Upper lobe of right lung (tissue), 1 donor: ENCODE measurements at regions not wholly inside any gene's neighbourhood (a gene's known extent, or its start where the extent isn't known, plus 50 kb on each side); places are given as distances from the start of the nearest gene placed in this dataset.
"Not testable (repeated sequence)": the region's sequence is repeated elsewhere in the genome, so short reads cannot be mapped to it uniquely, and the experiment has no call there.

ENCODE experiments used
- ATAC-seq: fragments of 200-7000 bp; cut with Tn5 transposase; one replicate; pipeline ENCODE4 v1.9.1; 2020; ENCODE audit warnings: mild to moderate bottlenecking, moderate library complexity
- DNase-seq: peaks from one replicate; pipeline ENCODE4 v3.0.0-alpha.2; 2020
- H3K27ac ChIP-seq: fragments of 200-600 bp; one replicate; pipeline ENCODE4 v1.8.0; 2022
- H3K27me3 ChIP-seq: fragments of 200-600 bp; one replicate; pipeline ENCODE4 v1.8.0; 2022; ENCODE audit warnings: mild to moderate bottlenecking
- H3K36me3 ChIP-seq: fragments of 200-600 bp; one replicate; pipeline ENCODE4 v1.8.0; 2022
- H3K4me1 ChIP-seq: fragments of 200-600 bp; one replicate; pipeline ENCODE4 v1.8.0; 2022
- H3K4me3 ChIP-seq: fragments of 200-600 bp; one replicate; pipeline ENCODE4 v1.8.0; 2022; ENCODE audit warnings: mild to moderate bottlenecking
- H3K9me3 ChIP-seq: fragments of 200-600 bp; one replicate; pipeline ENCODE4 v1.8.0; 2022
- intact Hi-C: fragments of 100-400 bp; cut with DNase I; formaldehyde crosslinking; loops from one replicate; pipeline ENCODE4 v1.11.0; 2022
- TF ChIP-seq, protein P1 (sequence below): fragments of 200-600 bp; IDR thresholded peaks from one replicate; pipeline ENCODE4 v1.8.0; 2022; ENCODE audit warnings: antibody characterized with exemption
- donor health status: DM: no; HTN: yes; CAD: no; lungs with severe emphysema.

DNA sequence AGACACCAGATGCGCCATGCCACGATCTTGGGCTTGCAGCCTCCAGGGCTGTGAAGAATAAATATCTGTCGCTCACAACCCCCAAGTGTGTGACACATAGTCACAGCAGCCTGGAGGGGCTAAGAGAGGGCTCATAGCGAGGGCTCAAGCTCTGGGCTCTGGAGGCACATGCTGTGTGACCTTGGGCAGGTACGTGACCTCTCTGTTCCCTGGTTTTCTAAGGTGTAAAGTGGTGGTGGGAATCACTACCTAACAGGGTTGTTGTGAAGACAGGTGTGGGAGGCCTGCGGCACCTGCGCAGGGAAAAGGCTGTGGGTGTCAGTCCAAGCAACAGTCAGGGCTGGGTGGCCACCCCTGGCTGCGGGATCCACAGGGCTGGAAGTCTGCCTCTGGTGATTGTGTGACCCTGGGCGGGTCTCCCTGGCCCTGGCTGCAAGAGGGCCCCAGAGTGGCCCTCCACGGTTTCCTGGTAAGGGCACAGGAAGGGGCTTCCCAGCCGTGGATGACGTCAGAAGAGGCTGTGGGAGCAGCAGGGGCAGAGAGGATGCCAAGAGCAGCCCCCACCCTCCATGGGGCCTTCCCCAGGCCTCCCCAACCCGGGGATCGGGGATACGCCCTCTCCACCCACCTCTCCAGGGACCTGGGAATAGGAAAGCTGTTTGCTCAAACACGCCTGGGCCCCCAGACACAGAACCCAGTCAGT, 218.8 kb upstream of the SGCG start:
- no peak for DNase-seq
- no peaks in the 10 kb centered on the region for H3K4me1 ChIP-seq
- no peaks in the 10 kb centered on the region for H3K9me3 ChIP-seq
- H3K36me3 ChIP-seq = no peaks in the 10 kb centered on the region
- ATAC-seq = no peak
- no peak overlapping the region for H3K4me3 ChIP-seq
- H3K27ac ChIP-seq = no peak overlapping the region
- no peaks in the 10 kb centered on the region for H3K27me3 ChIP-seq
- intact Hi-C loops = no loop called here
- TF ChIP-seq, protein P1, sequence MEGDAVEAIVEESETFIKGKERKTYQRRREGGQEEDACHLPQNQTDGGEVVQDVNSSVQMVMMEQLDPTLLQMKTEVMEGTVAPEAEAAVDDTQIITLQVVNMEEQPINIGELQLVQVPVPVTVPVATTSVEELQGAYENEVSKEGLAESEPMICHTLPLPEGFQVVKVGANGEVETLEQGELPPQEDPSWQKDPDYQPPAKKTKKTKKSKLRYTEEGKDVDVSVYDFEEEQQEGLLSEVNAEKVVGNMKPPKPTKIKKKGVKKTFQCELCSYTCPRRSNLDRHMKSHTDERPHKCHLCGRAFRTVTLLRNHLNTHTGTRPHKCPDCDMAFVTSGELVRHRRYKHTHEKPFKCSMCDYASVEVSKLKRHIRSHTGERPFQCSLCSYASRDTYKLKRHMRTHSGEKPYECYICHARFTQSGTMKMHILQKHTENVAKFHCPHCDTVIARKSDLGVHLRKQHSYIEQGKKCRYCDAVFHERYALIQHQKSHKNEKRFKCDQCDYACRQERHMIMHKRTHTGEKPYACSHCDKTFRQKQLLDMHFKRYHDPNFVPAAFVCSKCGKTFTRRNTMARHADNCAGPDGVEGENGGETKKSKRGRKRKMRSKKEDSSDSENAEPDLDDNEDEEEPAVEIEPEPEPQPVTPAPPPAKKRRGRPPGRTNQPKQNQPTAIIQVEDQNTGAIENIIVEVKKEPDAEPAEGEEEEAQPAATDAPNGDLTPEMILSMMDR = no peak

DNA sequence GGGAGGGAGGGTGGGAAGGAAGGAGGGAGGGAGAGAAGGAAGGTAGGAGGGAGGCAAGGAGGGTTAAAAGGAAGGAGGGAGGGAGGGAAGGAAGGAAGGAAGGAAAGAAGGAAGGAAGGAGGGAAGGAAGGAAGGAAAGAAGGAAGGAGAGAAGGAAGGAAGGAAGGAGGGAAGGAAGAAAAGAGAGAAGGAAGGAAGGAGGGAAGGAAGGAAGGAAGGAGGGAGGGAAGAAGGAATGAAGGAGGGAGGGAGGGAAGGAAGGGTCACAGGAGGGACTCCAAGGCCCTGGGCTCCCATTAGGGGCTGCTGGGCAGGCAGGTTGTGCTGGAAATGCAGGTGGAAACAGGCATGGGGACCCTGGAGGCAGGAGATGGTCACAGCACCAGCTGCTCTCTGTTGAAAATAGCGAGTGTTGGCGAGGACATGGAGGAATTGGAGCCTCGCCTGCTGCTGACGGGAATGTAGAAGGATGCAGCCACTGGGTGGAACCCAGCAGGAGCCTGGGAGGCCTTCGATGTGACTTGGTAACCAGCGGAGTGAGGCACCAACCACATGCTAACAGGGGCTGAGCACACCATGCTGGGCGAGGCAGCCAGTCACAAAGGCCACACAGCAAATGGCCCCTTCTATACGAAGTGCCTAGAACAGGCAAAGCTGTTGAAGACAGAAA, 217.3 kb upstream of the SGCG start:
- H3K9me3 ChIP-seq, H3K27ac ChIP-seq, H3K4me1 ChIP-seq, H3K4me3 ChIP-seq, intact Hi-C loops, DNase-seq, ATAC-seq, H3K36me3 ChIP-seq, H3K27me3 ChIP-seq: not testable (repeated sequence)

DNA sequence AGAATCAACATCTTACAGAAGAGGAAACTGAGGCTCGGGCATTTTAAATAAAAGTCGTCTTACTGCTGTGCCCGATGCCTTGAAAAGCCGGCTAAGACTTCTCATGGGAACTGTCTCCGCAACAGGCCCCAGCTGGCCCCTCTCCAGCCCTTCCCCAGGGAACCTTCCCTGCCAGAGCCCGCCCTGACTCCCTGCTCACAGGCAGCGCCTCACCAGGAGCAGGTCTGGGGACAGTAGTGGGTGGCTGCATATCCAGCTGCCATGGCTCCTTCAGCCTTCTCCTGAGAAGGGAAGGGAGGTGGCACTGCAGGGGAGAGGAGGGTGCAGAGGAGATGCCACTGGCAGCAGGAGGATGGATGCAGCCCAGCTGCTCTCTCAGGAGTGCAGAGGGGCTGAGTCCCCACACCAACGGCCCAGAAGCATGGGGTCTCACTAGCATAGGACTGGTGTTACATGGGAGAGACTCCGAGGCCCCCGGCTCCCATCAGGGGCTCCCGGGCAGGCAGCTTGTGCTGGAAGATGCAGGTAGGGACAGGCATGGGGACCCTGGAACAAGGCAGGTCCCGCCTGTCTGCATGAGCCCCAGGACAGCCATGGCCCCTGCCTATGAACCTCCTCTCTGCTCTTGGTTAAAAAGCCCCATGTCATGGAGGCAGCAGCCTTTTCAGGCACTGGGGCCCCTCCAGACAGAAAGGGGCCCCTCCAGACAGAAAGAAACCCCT, 216.4 kb upstream of the SGCG start:
- ATAC-seq = no peak
- H3K36me3 ChIP-seq = no peaks in the 10 kb centered on the region
- no peak overlapping the region for H3K4me3 ChIP-seq
- intact Hi-C loops = no loop called here
- no peak for DNase-seq
- H3K4me1 ChIP-seq = no peaks in the 10 kb centered on the region
- TF ChIP-seq, protein P1 = no peak
- no peaks in the 10 kb centered on the region for H3K9me3 ChIP-seq
- H3K27ac ChIP-seq = no peak overlapping the region
- H3K27me3 ChIP-seq = no peaks in the 10 kb centered on the region

DNA sequence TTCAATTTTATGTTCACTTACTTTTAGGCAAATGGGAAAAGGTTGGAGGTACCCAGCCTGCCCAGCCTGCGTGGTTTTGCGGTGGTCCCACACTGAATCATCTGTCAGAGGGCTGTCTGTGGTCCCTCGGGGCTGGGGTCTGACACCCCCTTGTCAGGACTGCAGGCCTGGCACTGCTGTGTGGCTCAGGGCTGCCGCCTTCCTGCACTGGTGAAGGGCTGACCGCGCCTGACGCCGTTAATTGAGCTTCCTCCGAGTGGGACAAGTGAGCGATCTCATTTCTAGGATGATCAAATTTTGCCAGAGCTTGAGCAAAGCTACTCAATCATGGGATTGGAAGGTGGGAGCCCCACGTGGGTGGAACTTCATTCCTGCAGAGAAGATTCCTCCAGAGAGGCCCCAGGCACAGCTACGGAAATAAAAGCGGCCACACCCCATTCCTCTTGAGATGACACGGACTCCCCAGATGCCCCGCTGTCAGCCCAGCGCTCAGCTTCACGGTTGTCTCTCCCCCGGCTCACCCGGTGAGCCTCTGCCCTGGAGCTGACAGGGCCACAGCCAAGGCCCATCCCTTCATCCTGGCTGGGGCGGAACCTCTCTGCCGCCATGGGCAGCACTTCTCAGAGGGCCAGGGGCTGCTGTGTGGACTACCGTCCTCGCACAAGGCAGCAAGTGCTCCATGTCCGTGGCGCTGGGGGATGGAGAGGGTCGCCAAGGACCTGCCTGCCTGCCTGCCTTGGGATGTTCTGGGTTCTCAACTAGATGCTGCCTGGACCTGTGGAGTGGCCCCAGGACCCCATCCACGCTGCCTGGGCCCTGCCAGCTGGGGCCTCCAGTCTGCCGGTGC, 215.5 kb upstream of the SGCG start:
- H3K27me3 ChIP-seq, DNase-seq, ATAC-seq, H3K9me3 ChIP-seq, intact Hi-C loops, H3K36me3 ChIP-seq, H3K27ac ChIP-seq, H3K4me3 ChIP-seq, H3K4me1 ChIP-seq: not testable (repeated sequence)

DNA sequence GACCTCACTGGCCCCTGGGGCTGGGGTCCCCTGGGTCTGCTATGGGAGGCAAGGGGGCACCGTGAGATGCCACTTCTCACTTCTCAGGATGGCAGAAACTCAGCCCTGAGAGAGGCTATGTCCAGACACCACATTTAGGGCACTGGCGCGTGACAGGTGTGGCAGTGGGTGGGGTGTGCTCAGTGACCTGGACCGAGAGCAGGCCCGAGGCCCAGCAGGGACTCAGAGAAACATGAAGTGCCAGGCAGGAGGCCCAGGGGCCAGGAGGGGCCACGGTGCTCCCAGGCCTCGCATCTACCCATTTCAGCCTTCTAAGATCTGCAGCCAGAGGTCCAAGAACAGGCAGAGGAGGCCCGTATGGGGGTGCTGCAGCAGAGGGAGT, 214.9 kb upstream of the SGCG start:
- H3K9me3 ChIP-seq, intact Hi-C loops, H3K27ac ChIP-seq, ATAC-seq, DNase-seq, H3K36me3 ChIP-seq, H3K4me3 ChIP-seq, H3K4me1 ChIP-seq, H3K27me3 ChIP-seq: not testable (repeated sequence)

DNA sequence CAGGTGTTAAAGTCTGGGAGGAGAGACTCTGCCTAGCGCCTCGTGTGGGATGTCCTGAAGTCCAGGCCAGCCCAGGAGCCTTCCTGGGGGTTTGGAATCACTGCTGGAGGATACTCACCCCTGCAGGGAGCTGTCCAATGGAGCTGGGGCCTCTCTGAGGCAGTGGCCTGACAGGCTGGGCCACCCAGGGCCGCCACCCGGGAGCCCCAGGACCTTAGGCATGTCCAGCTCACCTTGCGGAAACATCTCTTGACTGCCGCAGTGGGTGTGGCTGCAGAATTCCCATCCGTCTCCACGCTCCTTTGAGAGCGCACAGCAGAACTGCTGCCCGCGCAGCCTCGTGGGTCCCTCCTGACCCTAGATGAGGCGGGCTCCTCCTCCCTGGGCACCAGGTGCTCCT, 214.0 kb upstream of the SGCG start:
- H3K9me3 ChIP-seq, H3K36me3 ChIP-seq, DNase-seq, H3K27me3 ChIP-seq, H3K4me3 ChIP-seq, H3K4me1 ChIP-seq, H3K27ac ChIP-seq, intact Hi-C loops, ATAC-seq: not testable (repeated sequence)

DNA sequence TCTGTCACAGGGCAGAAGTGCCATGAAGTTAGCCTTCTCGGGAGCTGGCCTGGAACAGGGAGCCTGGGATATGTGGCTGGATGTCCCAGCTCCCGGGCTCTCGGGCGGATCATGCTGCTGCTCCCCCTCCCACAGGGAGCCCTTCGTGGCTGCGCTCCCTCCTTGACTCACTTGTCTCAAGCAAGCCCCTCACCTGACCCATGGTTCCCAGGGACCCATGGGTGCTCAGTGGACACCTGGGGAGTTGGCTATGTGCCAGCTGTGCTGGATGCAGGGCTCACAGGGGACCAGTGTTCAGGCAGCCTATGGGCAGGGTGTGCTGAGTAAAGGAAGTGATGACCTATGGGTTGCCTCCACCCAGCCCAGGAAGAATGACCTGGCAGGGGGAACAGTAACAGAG, 213.1 kb upstream of the SGCG start:
- no peaks in the 10 kb centered on the region for H3K4me1 ChIP-seq
- H3K36me3 ChIP-seq = no peaks in the 10 kb centered on the region
- H3K9me3 ChIP-seq = no peaks in the 10 kb centered on the region
- intact Hi-C loops = no loop called here
- H3K4me3 ChIP-seq = no peak overlapping the region
- H3K27me3 ChIP-seq = no peaks in the 10 kb centered on the region
- no peak for ATAC-seq
- no peak overlapping the region for H3K27ac ChIP-seq
- TF ChIP-seq, protein P1 = no peak
- no peak for DNase-seq
